MM.1S (cell line): ENCODE measurements at regions not wholly inside any gene's neighbourhood (a gene's known extent, or its start where the extent isn't known, plus 50 kb on each side); places are given as distances from the start of the nearest gene placed in this dataset.

Source experiments
- DNase-seq: peaks from one replicate; pipeline ENCODE4 v3.0.0-alpha.2; 2015
- H2AFZ ChIP-seq: fragments of 300-600 bp; sonication (generic); 2 replicates; pipeline ENCODE4 v1.6.0; 2016; ENCODE audit warnings: antibody characterized with exemption, low read length
- H3F3A ChIP-seq: fragments of 300-600 bp; sonication (generic); 2 replicates; pipeline ENCODE4 v1.6.1; 2016; ENCODE audit warnings: mild to moderate bottlenecking, antibody characterized with exemption, low read length, moderate library complexity, mixed read lengths; ENCODE audit not compliant: insufficient read depth
- H3K27ac ChIP-seq: fragments of 300-600 bp; sonication (generic); 2 replicates; pipeline ENCODE4 v1.5.1; 2016; ENCODE audit warnings: mild to moderate bottlenecking, low read length
- H3K27me3 ChIP-seq: fragments of 300-600 bp; sonication (generic); replicated peaks from 2 replicates; pipeline ENCODE4 v1.6.0; 2016; ENCODE audit warnings: low read length; ENCODE audit not compliant: insufficient read depth
- H3K36me3 ChIP-seq: fragments of 300-600 bp; sonication (generic); replicated peaks from 2 replicates; pipeline ENCODE4 v1.6.1; 2016; ENCODE audit warnings: mild to moderate bottlenecking, low read length, mixed read lengths; ENCODE audit not compliant: insufficient read depth
- H3K4me1 ChIP-seq: fragments of 300-600 bp; sonication (generic); 2 replicates; pipeline ENCODE4 v1.6.1; 2016; ENCODE audit warnings: low read length, mixed read lengths
- H3K4me2 ChIP-seq: fragments of 300-600 bp; sonication (generic); 2 replicates; pipeline ENCODE4 v1.6.0; 2016; ENCODE audit warnings: low read depth, low read length
- H3K4me3 ChIP-seq: fragments of 300-600 bp; sonication (generic); 2 replicates; pipeline ENCODE4 v1.5.1; 2016; ENCODE audit warnings: low read length, mixed read lengths
- H3K79me2 ChIP-seq: fragments of 300-600 bp; sonication (generic); 2 replicates; pipeline ENCODE4 v1.6.1; 2016; ENCODE audit warnings: mixed run types, low read length, mixed read lengths
- H3K9ac ChIP-seq: fragments of 300-600 bp; sonication (generic); 2 replicates; pipeline ENCODE4 v1.6.1; 2016; ENCODE audit warnings: low read length, mixed read lengths
- H3K9me2 ChIP-seq: fragments of 300-600 bp; sonication (generic); replicated peaks from 2 replicates; pipeline ENCODE4 v1.6.1; 2016; ENCODE audit warnings: mild to moderate bottlenecking, low read length, mixed read lengths; ENCODE audit not compliant: insufficient read depth
- H3K9me3 ChIP-seq: fragments of 300-600 bp; sonication (generic); replicated peaks from 2 replicates; pipeline ENCODE4 v1.6.1; 2016; ENCODE audit warnings: mild to moderate bottlenecking, low read length, mixed read lengths; ENCODE audit not compliant: insufficient read depth
- H4K20me1 ChIP-seq: fragments of 300-600 bp; sonication (generic); 2 replicates; pipeline ENCODE4 v1.6.1; 2016; ENCODE audit warnings: mild to moderate bottlenecking, low read length, moderate library complexity, mixed read lengths; ENCODE audit not compliant: insufficient read depth
- CTCF ChIP-seq: fragments of 300-600 bp; sonication (generic); IDR thresholded peaks from 2 replicates; pipeline ENCODE4 v1.5.1; 2016; ENCODE audit warnings: antibody characterized with exemption, low read length, mixed read lengths
- EZH2 ChIP-seq: fragments of 300-600 bp; sonication (generic); optimal IDR thresholded peaks from 2 replicates; pipeline ENCODE3; 2017; ENCODE audit warnings: low read depth, mild to moderate bottlenecking, antibody characterized with exemption, low read length, mixed read lengths
- EZH2phosphoT487 ChIP-seq: fragments of 300-600 bp; sonication (generic); IDR thresholded peaks from 2 replicates; pipeline ENCODE4 v1.6.1; 2018; ENCODE audit warnings: antibody characterized with exemption, low read length

- no peak overlapping the region for H2AFZ ChIP-seq
Measured at GRCh38 chr11:115008799-115009198, 330.5 kb downstream of the NXPE2 start.

GRCh38 chr11:115017529-115017928, 339.2 kb downstream of the NXPE2 start:
- no peaks in the 10 kb centered on the region for H3K79me2 ChIP-seq
- TF ChIP-seq CTCF (no peak), EZH2 (no peak), EZH2phosphoT487 (no peak)
- H3K27me3 ChIP-seq = no peaks in the 10 kb centered on the region

More at GRCh38 chr11:115008799-115009198, 330.5 kb downstream of the NXPE2 start:
- no peaks in the 10 kb centered on the region for H3K27me3 ChIP-seq
- H4K20me1 ChIP-seq = no peaks in the 10 kb centered on the region
- H3K9ac ChIP-seq = no peak overlapping the region
- no peak overlapping the region for H3K4me3 ChIP-seq
- no peaks in the 10 kb centered on the region for H3K9me2 ChIP-seq
- H3K9me3 ChIP-seq = no peaks in the 10 kb centered on the region
- H3K79me2 ChIP-seq = no peaks in the 10 kb centered on the region
- H3K4me1 ChIP-seq = no peaks in the 10 kb centered on the region
- no peaks in the 10 kb centered on the region for H3F3A ChIP-seq
- H3K4me2 ChIP-seq = no peak overlapping the region
- TF ChIP-seq EZH2 (no peak), CTCF (no peak), EZH2phosphoT487 (no peak)
- no peaks in the 10 kb centered on the region for H3K36me3 ChIP-seq
- DNase-seq = no peak
- no peak overlapping the region for H3K27ac ChIP-seq

GRCh38 chr11:115030166-115030565, 351.8 kb downstream of the NXPE2 start:
- no peak overlapping the region for H3K4me2 ChIP-seq
- H3F3A ChIP-seq = no peaks in the 10 kb centered on the region
- no peaks in the 10 kb centered on the region for H3K4me1 ChIP-seq
- H3K79me2 ChIP-seq = no peaks in the 10 kb centered on the region
- no peaks in the 10 kb centered on the region for H3K36me3 ChIP-seq
- no peaks in the 10 kb centered on the region; the same call in 1 of the 2 replicates for H3K9me3 ChIP-seq
- H3K9ac ChIP-seq = no peak overlapping the region
- H3K4me3 ChIP-seq = no peak overlapping the region
- no peak overlapping the region for H2AFZ ChIP-seq
- H3K27me3 ChIP-seq = no peaks in the 10 kb centered on the region
- DNase-seq = no peak
- no peaks in the 10 kb centered on the region for H4K20me1 ChIP-seq
- no peak overlapping the region for H3K27ac ChIP-seq
- TF ChIP-seq EZH2phosphoT487 (no peak), CTCF (no peak), EZH2 (no peak)
- no peaks in the 10 kb centered on the region for H3K9me2 ChIP-seq

More at GRCh38 chr11:115017529-115017928, 339.2 kb downstream of the NXPE2 start:
- Histone ChIP-seq H3K36me3 (no peaks in the 10 kb centered on the region), H3K9me2 (no peaks in the 10 kb centered on the region), H4K20me1 (no peaks in the 10 kb centered on the region), H3K4me2 (no peak overlapping the region), H3K4me1 (no peaks in the 10 kb centered on the region), H3K9ac (no peak overlapping the region), H3K4me3 (no peak overlapping the region), H2AFZ (no peak overlapping the region), H3F3A (no peaks in the 10 kb centered on the region), H3K27ac (no peak overlapping the region), H3K9me3 (0 out of 2 replicates have a peak, but pooled peaks cover 4% of the 10 kb centered on the region)
- DNase-seq = no peak
